SK-N-SH (cell line): ENCODE measurements at regions not wholly inside any gene's neighbourhood (a gene's known extent, or its start where the extent isn't known, plus 50 kb on each side); places are given as distances from the start of the nearest gene placed in this dataset.

Source experiments
- CTCF ChIA-PET: fragments of 300-600, 350-600 bp; formaldehyde crosslinking; extraction: SDS; loops from one replicate; lab custom pipeline; 2021; lab: Yijun Ruan, JAX
- POLR2A ChIA-PET: fragments of 350-600 bp; sonication (Branson Sonifier 250); formaldehyde crosslinking; extraction: SDS; loops from one replicate; lab custom pipeline; 2020; ENCODE audit warnings: antibody characterized with exemption, inconsistent platforms; lab: Yijun Ruan, JAX
- DNase-seq: peaks from one replicate; pipeline ENCODE4 v3.0.0; 2012
- H2AFZ ChIP-seq: fragments of 200-600 bp; sonication (generic); 2 replicates; pipeline ENCODE4 v1.8.1; 2016; ENCODE audit warnings: antibody characterized with exemption, mild to moderate bottlenecking, low read depth
- H3F3A ChIP-seq: fragments of 200-600 bp; sonication (generic); replicated peaks from 2 replicates; pipeline ENCODE3; 2016; ENCODE audit warnings: antibody characterized with exemption, mild to moderate bottlenecking; ENCODE audit not compliant: insufficient read depth
- H3K27ac ChIP-seq, 2 experiments: fragments of 200-500 bp in 1 of 2; fragments of 200-600 bp in 1 of 2; sonication (Bioruptor generic) in 1 of 2; sonication (generic), shearing (Covaris generic) in 1 of 2; 2 replicates each; pipeline versions ENCODE4 v1.5.1 to v1.6.1; 2014 to 2016; ENCODE audit warnings: low read depth in 2 of 2, inconsistent platforms in 1 of 2, low read length in 1 of 2, mild to moderate bottlenecking in 1 of 2, mixed read lengths in 1 of 2
- H3K27me3 ChIP-seq: fragments of 200-600 bp; sonication (generic), shearing (Covaris generic); 2 replicates; pipeline ENCODE4 v1.6.1; 2016; ENCODE audit warnings: mixed run types; ENCODE audit not compliant: insufficient read depth
- H3K36me3 ChIP-seq, 2 experiments: fragments of 200-500 bp in 1 of 2; fragments of 200-600 bp in 1 of 2; sonication (Bioruptor generic) in 1 of 2; sonication (generic) in 1 of 2; replicated peaks in 1 of 2; 2 replicates each; pipeline versions ENCODE3 to v1.5.1; 2014 to 2016; ENCODE audit warnings: low read length in 1 of 2, mild to moderate bottlenecking in 1 of 2; ENCODE audit not compliant: insufficient read depth in 2 of 2, control insufficient read depth in 1 of 2
- H3K4me1 ChIP-seq, 2 experiments: fragments of 200-500 bp in 1 of 2; fragments of 200-600 bp in 1 of 2; sonication (Bioruptor generic) in 1 of 2; sonication (generic), shearing (Covaris generic) in 1 of 2; 2 replicates each; pipeline versions ENCODE4 v1.5.1 to v1.6.1; 2014 to 2016; ENCODE audit warnings: low read depth in 1 of 2, low read length in 1 of 2, mixed run types in 1 of 2; ENCODE audit not compliant: insufficient read depth in 2 of 2, control insufficient read depth in 1 of 2
- H3K4me2 ChIP-seq: fragments of 200-600 bp; sonication (generic), shearing (Covaris generic); 2 replicates; pipeline ENCODE4 v1.6.1; 2017; ENCODE audit warnings: mixed run types
- H3K4me3 ChIP-seq, 2 experiments: fragments of 200-500 bp in 1 of 2; fragments of 200-600 bp in 1 of 2; sonication (Bioruptor generic) in 1 of 2; sonication (generic), shearing (Covaris generic) in 1 of 2; 2 replicates each; pipeline versions ENCODE4 v1.5.1 to v1.8.1; 2014 to 2016; ENCODE audit warnings: low read depth in 2 of 2, inconsistent platforms in 1 of 2, low read length in 1 of 2, mild to moderate bottlenecking in 1 of 2, mixed read lengths in 1 of 2, moderate library complexity in 1 of 2
- H3K79me2 ChIP-seq: fragments of 200-600 bp; sonication (generic); 2 replicates; pipeline ENCODE4 v1.8.1; 2017; ENCODE audit warnings: mild to moderate bottlenecking; ENCODE audit not compliant: insufficient read depth
- H3K9ac ChIP-seq: fragments of 200-600 bp; sonication (generic); 2 replicates; pipeline ENCODE4 v1.6.1; 2017; ENCODE audit warnings: mixed run types
- H3K9me2 ChIP-seq: fragments of 200-600 bp; sonication (generic); 2 replicates; pipeline ENCODE4 v1.6.1; 2017; ENCODE audit warnings: mixed run types
- H3K9me3 ChIP-seq: fragments of 200-600 bp; sonication (generic); 2 replicates; pipeline ENCODE4 v1.6.1; 2017; ENCODE audit warnings: mixed run types, mild to moderate bottlenecking, moderate library complexity
- H4K20me1 ChIP-seq: fragments of 200-600 bp; sonication (generic); 2 replicates; pipeline ENCODE4 v1.6.1; 2017; ENCODE audit warnings: mild to moderate bottlenecking, mixed run types; ENCODE audit not compliant: insufficient read depth
- CHD2 ChIP-seq: fragments of 150-350 bp; IDR thresholded peaks from 2 replicates; pipeline ENCODE4 v1.6.1; 2018; ENCODE audit warnings: low read length; ENCODE audit not compliant: partially characterized antibody
- ELF1 ChIP-seq: IDR thresholded peaks from 2 replicates; pipeline ENCODE4 v1.4.0; 2012
- EP300 ChIP-seq, 2 experiments: IDR thresholded peaks; 2 replicates each; pipeline versions ENCODE4 v1.4.0 to v1.6.1; 2012; ENCODE audit warnings: borderline replicate concordance in 1 of 2, low read depth in 1 of 2, low read length in 1 of 2
- EZH2phosphoT487 ChIP-seq: fragments of 200-600 bp; sonication (generic); IDR thresholded peaks from 2 replicates; pipeline ENCODE4 v1.6.1; 2017; ENCODE audit warnings: low read depth, mixed run types, mild to moderate bottlenecking, antibody characterized with exemption, moderate library complexity, borderline replicate concordance
- GABPA ChIP-seq: IDR thresholded peaks from 2 replicates; pipeline ENCODE4 v1.4.0; 2012; ENCODE audit warnings: low read depth, mild to moderate bottlenecking
- JUND ChIP-seq: IDR thresholded peaks from 2 replicates; pipeline ENCODE4 v1.4.0; 2012
- MAX ChIP-seq: IDR thresholded peaks from 2 replicates; pipeline ENCODE4 v1.4.0; 2012; ENCODE audit warnings: low read depth
- MEF2A ChIP-seq: IDR thresholded peaks from 2 replicates; pipeline ENCODE4 v1.4.0; 2012; ENCODE audit warnings: low read depth, borderline replicate concordance
- RCOR1 ChIP-seq: fragments of 150-350 bp; IDR thresholded peaks from 2 replicates; pipeline ENCODE4 v1.6.1; 2017; ENCODE audit warnings: antibody characterized with exemption, low read length
- RXRA ChIP-seq: IDR thresholded peaks from 2 replicates; pipeline ENCODE4 v1.4.0; 2012; ENCODE audit warnings: low read depth, mild to moderate bottlenecking, borderline replicate concordance
- SIN3A ChIP-seq: IDR thresholded peaks from 2 replicates; pipeline ENCODE4 v1.6.1; 2012; ENCODE audit warnings: low read depth, mild to moderate bottlenecking, low read length, moderate library complexity, borderline replicate concordance
- TAF1 ChIP-seq: IDR thresholded peaks from 2 replicates; pipeline ENCODE4 v1.6.1; 2012; ENCODE audit warnings: low read depth, mild to moderate bottlenecking, low read length, moderate library complexity, borderline replicate concordance
- USF1 ChIP-seq: IDR thresholded peaks from 2 replicates; pipeline ENCODE4 v1.4.0; 2012; ENCODE audit warnings: low read depth, borderline replicate concordance
- YY1 ChIP-seq: IDR thresholded peaks from 2 replicates; pipeline ENCODE4 v1.4.0; 2012; ENCODE audit warnings: low read depth, mild to moderate bottlenecking
- ZBTB33 ChIP-seq: IDR thresholded peaks from 2 replicates; pipeline ENCODE4 v1.4.0; 2012; ENCODE audit warnings: low read depth, borderline replicate concordance
- WGBS: methylation state at CpG from one replicate; pipeline ENCODE4 v1.1.6; 2017; ENCODE audit warnings: low lambda C conversion rate; 5-methylcytosine and 5-hydroxymethylcytosine counted together
- TF ChIP-seq, protein P1 (sequence below): IDR thresholded peaks from 2 replicates; pipeline ENCODE4 v1.6.1; 2012; ENCODE audit warnings: mild to moderate bottlenecking, low read depth, low read length, moderate library complexity

DNA sequence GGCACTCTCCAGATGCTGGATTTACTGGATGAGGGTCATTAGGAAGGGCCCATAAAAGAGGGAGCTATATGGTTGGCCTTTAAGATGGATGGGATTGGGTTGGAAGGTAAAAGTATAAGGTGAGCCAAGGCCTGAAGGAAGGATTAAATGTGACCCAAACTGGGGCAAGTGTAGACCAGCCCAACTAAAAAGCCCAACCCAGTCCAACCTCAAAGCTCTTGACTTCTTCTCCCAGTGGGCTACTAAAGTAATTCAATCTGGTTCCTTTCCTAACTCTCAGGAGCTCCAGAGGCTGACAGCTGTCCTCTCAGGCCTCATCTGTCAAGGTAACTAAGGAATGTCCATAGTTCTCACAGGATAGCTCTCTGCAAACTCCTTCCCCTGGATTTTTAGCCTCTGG is 122.2 kb upstream of the EFNA5 start (continued):
- TF ChIP-seq ELF1, result no peak
- no peak for TF ChIP-seq ZBTB33
- TF ChIP-seq USF1, result no peak

GRCh38 chr5:107790671-107791070 is 119.9 kb upstream of the EFNA5 start:
- ChIA-PET POLR2A (no interaction called here), CTCF (interaction anchor here (1.1 kb wide), 1 partner anchor 20 kb away, joined by 3 read pairs; no protein-coding TSS in a partner anchor)
- Histone ChIP-seq H3K4me1 (peaks cover 0 to 2% of the 10 kb centered on the region in 2 experiments; a peak in 1 of 4 replicates), H3K4me3 (no peak overlapping the region), H3K4me2 (no peak overlapping the region), H3K27ac (no peak overlapping the region), H3K9me3 (no peaks in the 10 kb centered on the region), H3K27me3 (no peaks in the 10 kb centered on the region), H4K20me1 (no peaks in the 10 kb centered on the region), H3K9ac (no peak overlapping the region), H3K36me3 (no peaks in the 10 kb centered on the region), H3F3A (no peaks in the 10 kb centered on the region), H3K9me2 (no peaks in the 10 kb centered on the region), H2AFZ (no peak overlapping the region), H3K79me2 (no peaks in the 10 kb centered on the region)
- no peak for TF ChIP-seq TAF1
- TF ChIP-seq, protein P1, sequence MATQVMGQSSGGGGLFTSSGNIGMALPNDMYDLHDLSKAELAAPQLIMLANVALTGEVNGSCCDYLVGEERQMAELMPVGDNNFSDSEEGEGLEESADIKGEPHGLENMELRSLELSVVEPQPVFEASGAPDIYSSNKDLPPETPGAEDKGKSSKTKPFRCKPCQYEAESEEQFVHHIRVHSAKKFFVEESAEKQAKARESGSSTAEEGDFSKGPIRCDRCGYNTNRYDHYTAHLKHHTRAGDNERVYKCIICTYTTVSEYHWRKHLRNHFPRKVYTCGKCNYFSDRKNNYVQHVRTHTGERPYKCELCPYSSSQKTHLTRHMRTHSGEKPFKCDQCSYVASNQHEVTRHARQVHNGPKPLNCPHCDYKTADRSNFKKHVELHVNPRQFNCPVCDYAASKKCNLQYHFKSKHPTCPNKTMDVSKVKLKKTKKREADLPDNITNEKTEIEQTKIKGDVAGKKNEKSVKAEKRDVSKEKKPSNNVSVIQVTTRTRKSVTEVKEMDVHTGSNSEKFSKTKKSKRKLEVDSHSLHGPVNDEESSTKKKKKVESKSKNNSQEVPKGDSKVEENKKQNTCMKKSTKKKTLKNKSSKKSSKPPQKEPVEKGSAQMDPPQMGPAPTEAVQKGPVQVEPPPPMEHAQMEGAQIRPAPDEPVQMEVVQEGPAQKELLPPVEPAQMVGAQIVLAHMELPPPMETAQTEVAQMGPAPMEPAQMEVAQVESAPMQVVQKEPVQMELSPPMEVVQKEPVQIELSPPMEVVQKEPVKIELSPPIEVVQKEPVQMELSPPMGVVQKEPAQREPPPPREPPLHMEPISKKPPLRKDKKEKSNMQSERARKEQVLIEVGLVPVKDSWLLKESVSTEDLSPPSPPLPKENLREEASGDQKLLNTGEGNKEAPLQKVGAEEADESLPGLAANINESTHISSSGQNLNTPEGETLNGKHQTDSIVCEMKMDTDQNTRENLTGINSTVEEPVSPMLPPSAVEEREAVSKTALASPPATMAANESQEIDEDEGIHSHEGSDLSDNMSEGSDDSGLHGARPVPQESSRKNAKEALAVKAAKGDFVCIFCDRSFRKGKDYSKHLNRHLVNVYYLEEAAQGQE, result no peak
- DNase-seq, result no peak
- WGBS, result 64% methylated on average over 4 of the region's 4 CpGs

DNA sequence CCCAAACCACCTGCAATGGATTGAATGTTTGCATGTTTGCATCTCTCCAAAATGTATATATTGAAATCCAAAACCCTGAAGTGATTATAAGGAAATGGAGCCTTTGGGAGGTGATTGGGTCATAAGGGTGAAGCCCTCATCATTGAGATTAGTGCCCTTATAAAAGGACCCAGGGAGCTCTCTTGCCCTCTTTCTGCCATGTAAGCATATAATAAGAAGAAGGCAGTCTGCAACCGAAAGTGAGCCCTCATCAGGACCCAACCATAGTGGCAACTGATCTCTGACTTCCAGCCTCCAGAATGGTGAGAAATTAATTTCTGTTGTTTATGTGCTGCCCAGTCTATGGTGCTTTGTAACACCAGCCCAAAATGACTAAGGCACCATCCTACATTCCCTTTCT is 115.7 kb upstream of the EFNA5 start:
- Histone ChIP-seq H3K27me3 (no peaks in the 10 kb centered on the region), H4K20me1 (no peaks in the 10 kb centered on the region), H2AFZ (no peak overlapping the region), H3K27ac (no peak overlapping the region), H3K9me2 (no peaks in the 10 kb centered on the region), H3K4me2 (no peak overlapping the region), H3K79me2 (no peaks in the 10 kb centered on the region), H3K4me1 (no peaks in the 10 kb centered on the region), H3K9me3 (no peaks in the 10 kb centered on the region), H3F3A (no peaks in the 10 kb centered on the region), H3K9ac (no peak overlapping the region), H3K36me3 (no peaks in the 10 kb centered on the region), H3K4me3 (no peak overlapping the region)
- TF ChIP-seq EZH2phosphoT487 (no peak), JUND (no peak), RXRA (no peak), RCOR1 (no peak), SIN3A (no peak), GABPA (no peak), MAX (no peak), MEF2A (no peak), CHD2 (no peak), EP300 (IDR thresholded peaks at IDR 0.05; ENCODE audit: borderline replicate concordance in 1 of 2, low read depth in 1 of 2, low read length in 1 of 2) (no peak), YY1 (no peak)
- no peak for DNase-seq
- WGBS, result 36% methylated on average over 1 of the region's 1 CpG
- ChIA-PET CTCF (no interaction called here), POLR2A (no interaction called here)
